ENCODE measurements at regions not wholly inside any gene's neighbourhood (a gene's known extent, or its start where the extent isn't known, plus 50 kb on each side); places are given as distances from the start of the nearest gene placed in this dataset.
A peak's percentile ranks its signal among the peaks of the same experiment; 100 is the strongest.

- Histone ChIP-seq H3K4me1 (replicated peaks in 1 of 2) (no peaks in the 10 kb centered on the region), H3K4me3 (no peak overlapping the region), H3K27me3 (no peaks in the 10 kb centered on the region), H3K36me3 (replicated peaks in 1 of 2) (no peaks in the 10 kb centered on the region), H3K9me3 (replicated peaks in 1 of 3) (no peaks in the 10 kb centered on the region), H3K27ac (no peak overlapping the region)
- WGBS, 4 donors = 70 to 85% (median 78%) methylated on average over 3 of the region's 3 CpGs
- TF ChIP-seq CTCF (IDR thresholded peaks at IDR 0.05) (no peak), POLR2A (IDR thresholded peaks at IDR 0.05) (no peak)
- no peak for DNase-seq
- intact Hi-C loops (cut with DNase I) = no loop called here
Observed at GRCh38 chr2:19577723-19578122, 219.3 kb upstream of the OSR1 start.

DNA sequence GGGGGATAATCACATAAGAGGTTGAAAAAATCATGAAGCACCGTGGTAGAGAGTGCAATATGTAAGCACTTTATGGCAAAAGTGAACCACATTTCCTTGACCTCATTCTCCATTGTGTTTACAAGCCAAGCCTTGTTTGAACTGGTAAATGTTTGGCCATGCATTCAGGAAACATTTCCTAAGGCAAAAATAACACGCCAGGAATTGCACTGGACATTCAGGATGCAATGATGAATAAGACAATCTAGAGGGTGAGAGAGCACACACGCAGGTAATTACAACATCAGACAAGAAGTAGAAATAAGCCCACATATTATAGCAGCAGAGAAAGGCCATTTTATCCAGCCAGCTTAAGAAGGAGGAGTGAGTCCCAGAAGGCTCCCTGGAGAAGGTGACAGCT lies 218.0 kb upstream of the OSR1 start:
- Histone ChIP-seq H3K36me3 (replicated peaks in 1 of 2) (no peaks in the 10 kb centered on the region), H3K9me3 (replicated peaks in 1 of 3) (no peaks in the 10 kb centered on the region), H3K4me1 (replicated peaks in 1 of 2) (no peaks in the 10 kb centered on the region), H3K27ac (no peak overlapping the region), H3K4me3 (no peak overlapping the region), H3K27me3 (no peaks in the 10 kb centered on the region)
- DNase-seq = no peak
- TF ChIP-seq CTCF (IDR thresholded peaks at IDR 0.05) (no peak), POLR2A (IDR thresholded peaks at IDR 0.05) (no peak)
- intact Hi-C loops (cut with DNase I) = no loop called here
- 53 to 72% (median 60%) methylated on average over 3 of the region's 3 CpGs for WGBS, 4 donors

DNA sequence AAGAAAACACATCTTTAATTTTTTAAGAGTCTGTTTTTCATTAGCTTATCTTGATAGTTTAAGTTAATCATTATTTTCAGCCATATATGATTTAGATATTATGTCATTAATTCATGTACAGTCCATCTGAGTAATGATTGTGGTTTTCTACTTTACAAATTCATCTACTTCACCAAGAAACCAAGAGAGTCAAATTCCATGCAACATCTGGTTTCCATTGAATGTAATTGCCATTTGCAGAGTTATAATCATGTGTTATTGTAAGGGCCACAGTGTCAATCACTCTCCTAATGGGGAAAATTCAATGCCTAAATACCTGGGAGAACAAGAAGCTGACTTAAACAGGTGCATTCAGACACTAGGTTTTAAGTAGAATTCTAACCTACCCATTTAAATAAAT lies 217.2 kb upstream of the OSR1 start:
- H3K4me1 ChIP-seq (replicated peaks in 1 of 2) = no peaks in the 10 kb centered on the region
- H3K27ac ChIP-seq = no peak overlapping the region
- H3K4me3 ChIP-seq = no peak overlapping the region
- no peaks in the 10 kb centered on the region for H3K36me3 ChIP-seq (replicated peaks in 1 of 2)
- no peak for DNase-seq
- TF ChIP-seq POLR2A (IDR thresholded peaks at IDR 0.05) (no peak), CTCF (IDR thresholded peaks at IDR 0.05) (no peak)
- H3K27me3 ChIP-seq = no peaks in the 10 kb centered on the region
- intact Hi-C loops (cut with DNase I) = no loop called here
- no peaks in the 10 kb centered on the region for H3K9me3 ChIP-seq (replicated peaks in 1 of 3)

DNA sequence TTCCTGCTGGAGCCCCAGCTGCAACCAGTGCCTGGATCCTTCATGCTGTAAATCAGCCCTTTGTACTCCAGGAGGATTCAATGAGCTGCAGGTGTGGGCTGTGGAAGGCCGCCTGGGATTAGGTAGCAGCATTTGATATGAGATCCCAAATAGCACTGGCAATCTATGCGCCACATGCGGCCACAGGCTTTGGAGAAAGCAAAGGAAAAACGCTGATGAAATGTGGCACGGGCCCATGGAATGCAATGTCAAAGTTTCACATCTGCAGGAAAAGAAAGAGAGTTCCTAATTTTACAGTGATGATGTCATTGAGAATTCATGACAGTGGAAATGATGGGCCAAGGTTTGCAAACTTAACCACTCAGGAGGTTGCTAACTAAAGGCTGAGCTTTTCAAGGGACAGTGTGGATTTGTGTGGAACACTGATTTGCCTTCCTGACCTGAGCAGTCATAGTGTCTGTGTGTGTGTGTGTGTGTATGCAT lies 216.4 kb upstream of the OSR1 start:
- Histone ChIP-seq H3K4me1 (replicated peaks in 1 of 2) (no peaks in the 10 kb centered on the region), H3K27me3 (no peaks in the 10 kb centered on the region), H3K4me3 (no peak overlapping the region), H3K36me3 (replicated peaks in 1 of 2) (no peaks in the 10 kb centered on the region), H3K9me3 (replicated peaks in 1 of 3) (no peaks in the 10 kb centered on the region), H3K27ac (no peak overlapping the region)
- peak in 5 of 7 donors; percentile 13 to 59 (median 27) for DNase-seq
- TF ChIP-seq CTCF (IDR thresholded peaks at IDR 0.05) (no peak), POLR2A (IDR thresholded peaks at IDR 0.05) (no peak)
- intact Hi-C loops (cut with DNase I) = no loop called here
- WGBS, 4 donors = 43 to 47% (median 45%) methylated on average over 5 of the region's 5 CpGs

Data from adrenal gland (tissue), 9 donors.